Transverse colon (tissue), 3 donors: ENCODE measurements at regions not wholly inside any gene's neighbourhood (a gene's known extent, or its start where the extent isn't known, plus 50 kb on each side); places are given as distances from the start of the nearest gene placed in this dataset.

Experiments used
- POLR2A ChIP-seq: fragments of 450-650 bp; IDR thresholded peaks from one replicate; pipeline ENCODE4 v1.6.1; 2016; ENCODE audit warnings: antibody characterized with exemption, mild to moderate bottlenecking, moderate library complexity
- TF ChIP-seq, protein P1 (sequence below), 5 experiments: fragments of 200-600 bp in 3 of 5; fragments of 450-650 bp in 2 of 5; sonication (generic) in 3 of 5; IDR thresholded peaks; 1 replicate in 2 of 5; 2 replicates in 3 of 5; pipeline ENCODE4 v1.5.1; 2016 to 2017; ENCODE audit warnings: antibody characterized with exemption in 5 of 5, inconsistent platforms in 3 of 5, mild to moderate bottlenecking in 2 of 5, moderate library complexity in 1 of 5

DNA sequence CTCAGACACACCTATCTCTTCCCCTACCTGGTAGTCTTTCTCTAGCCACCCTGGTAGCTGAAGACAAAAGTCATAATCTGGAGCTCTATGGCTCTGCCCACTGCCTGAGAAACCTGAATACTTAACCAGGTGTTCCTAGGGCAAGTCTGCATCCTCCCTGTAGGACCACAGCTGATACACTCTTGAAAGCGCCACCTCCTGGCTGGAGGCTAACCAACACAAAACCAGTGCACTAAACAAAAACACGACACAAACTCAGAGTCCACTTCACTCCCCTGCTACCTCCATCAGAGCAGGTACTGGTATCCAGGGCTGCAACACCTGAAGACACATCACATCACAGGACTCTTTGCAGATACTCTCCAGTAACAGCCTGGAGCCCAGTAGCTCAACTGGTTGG, 84.6 kb upstream of the ANXA1 start:
- TF ChIP-seq, protein P1, sequence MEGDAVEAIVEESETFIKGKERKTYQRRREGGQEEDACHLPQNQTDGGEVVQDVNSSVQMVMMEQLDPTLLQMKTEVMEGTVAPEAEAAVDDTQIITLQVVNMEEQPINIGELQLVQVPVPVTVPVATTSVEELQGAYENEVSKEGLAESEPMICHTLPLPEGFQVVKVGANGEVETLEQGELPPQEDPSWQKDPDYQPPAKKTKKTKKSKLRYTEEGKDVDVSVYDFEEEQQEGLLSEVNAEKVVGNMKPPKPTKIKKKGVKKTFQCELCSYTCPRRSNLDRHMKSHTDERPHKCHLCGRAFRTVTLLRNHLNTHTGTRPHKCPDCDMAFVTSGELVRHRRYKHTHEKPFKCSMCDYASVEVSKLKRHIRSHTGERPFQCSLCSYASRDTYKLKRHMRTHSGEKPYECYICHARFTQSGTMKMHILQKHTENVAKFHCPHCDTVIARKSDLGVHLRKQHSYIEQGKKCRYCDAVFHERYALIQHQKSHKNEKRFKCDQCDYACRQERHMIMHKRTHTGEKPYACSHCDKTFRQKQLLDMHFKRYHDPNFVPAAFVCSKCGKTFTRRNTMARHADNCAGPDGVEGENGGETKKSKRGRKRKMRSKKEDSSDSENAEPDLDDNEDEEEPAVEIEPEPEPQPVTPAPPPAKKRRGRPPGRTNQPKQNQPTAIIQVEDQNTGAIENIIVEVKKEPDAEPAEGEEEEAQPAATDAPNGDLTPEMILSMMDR (IDR thresholded peaks at IDR 0.05): no peak
- TF ChIP-seq POLR2A: no peak
